ENCODE measurements at regions not wholly inside any gene's neighbourhood (a gene's known extent, or its start where the extent isn't known, plus 50 kb on each side); places are given as distances from the start of the nearest gene placed in this dataset.

- no peak for TF ChIP-seq POLR2A (IDR thresholded peaks at IDR 0.05)
- TF ChIP-seq CTCF (IDR thresholded peaks at IDR 0.05) = no peak
- Histone ChIP-seq H3K27me3 (no peaks in the 10 kb centered on the region), H3K36me3 (no peaks in the 10 kb centered on the region), H3K27ac (no peak overlapping the region), H3K4me3 (no peak overlapping the region), H3K9me3 (no peaks in the 10 kb centered on the region), H3K4me1 (no peaks in the 10 kb centered on the region)
- DNase-seq = no peak
These were observed 169.7 kb upstream of the IRX6 start for GRCh38 chr16:55154262-55154661.

GRCh38 chr16:55154956-55155355 lies 169.0 kb upstream of the IRX6 start:
- no peaks in the 10 kb centered on the region for H3K36me3 ChIP-seq
- no peaks in the 10 kb centered on the region for H3K9me3 ChIP-seq
- H3K27ac ChIP-seq = no peak overlapping the region
- H3K27me3 ChIP-seq = no peaks in the 10 kb centered on the region
- DNase-seq = no peak
- H3K4me3 ChIP-seq = no peak overlapping the region
- H3K4me1 ChIP-seq = no peaks in the 10 kb centered on the region
- TF ChIP-seq CTCF (IDR thresholded peaks at IDR 0.05) (no peak), POLR2A (IDR thresholded peaks at IDR 0.05) (no peak)

GRCh38 chr16:55155815-55156214 lies 168.2 kb upstream of the IRX6 start:
- Histone ChIP-seq H3K9me3 (no peaks in the 10 kb centered on the region), H3K27me3 (no peaks in the 10 kb centered on the region), H3K4me3 (no peak overlapping the region), H3K4me1 (no peaks in the 10 kb centered on the region), H3K36me3 (no peaks in the 10 kb centered on the region), H3K27ac (no peak overlapping the region)
- no peak for DNase-seq
- TF ChIP-seq CTCF (IDR thresholded peaks at IDR 0.05) = no peak
- TF ChIP-seq POLR2A (IDR thresholded peaks at IDR 0.05) = no peak

- no peaks in the 10 kb centered on the region for H3K9me3 ChIP-seq
- TF ChIP-seq CTCF (IDR thresholded peaks at IDR 0.05) = no peak
- TF ChIP-seq POLR2A (IDR thresholded peaks at IDR 0.05) = no peak
- H3K27me3 ChIP-seq = no peaks in the 10 kb centered on the region
- no peaks in the 10 kb centered on the region for H3K4me1 ChIP-seq
- no peak for DNase-seq
- no peak overlapping the region for H3K27ac ChIP-seq
- H3K4me3 ChIP-seq = no peak overlapping the region
- H3K36me3 ChIP-seq = no peaks in the 10 kb centered on the region
These were observed 154.2 kb upstream of the IRX6 start for GRCh38 chr16:55169780-55170179.

GRCh38 chr16:55171241-55171640 lies 152.8 kb upstream of the IRX6 start:
- DNase-seq = no peak
- H3K4me3 ChIP-seq = no peak overlapping the region
- H3K27ac ChIP-seq = no peak overlapping the region
- no peaks in the 10 kb centered on the region for H3K4me1 ChIP-seq
- no peaks in the 10 kb centered on the region for H3K36me3 ChIP-seq
- H3K27me3 ChIP-seq = no peaks in the 10 kb centered on the region
- TF ChIP-seq CTCF (IDR thresholded peaks at IDR 0.05) (no peak), POLR2A (IDR thresholded peaks at IDR 0.05) (no peak)
- no peaks in the 10 kb centered on the region for H3K9me3 ChIP-seq

GRCh38 chr16:55175389-55175788 lies 148.6 kb upstream of the IRX6 start:
- H3K27me3 ChIP-seq = no peaks in the 10 kb centered on the region
- TF ChIP-seq CTCF (IDR thresholded peaks at IDR 0.05) (no peak), POLR2A (IDR thresholded peaks at IDR 0.05) (no peak)
- H3K9me3 ChIP-seq = no peaks in the 10 kb centered on the region
- H3K4me3 ChIP-seq = no peak overlapping the region
- no peak overlapping the region for H3K27ac ChIP-seq
- no peak for DNase-seq
- H3K36me3 ChIP-seq = no peaks in the 10 kb centered on the region
- no peaks in the 10 kb centered on the region for H3K4me1 ChIP-seq

Data from Peyer's patch (tissue), 4 donors.